GM21619 (cell line): ENCODE measurements at regions not wholly inside any gene's neighbourhood (a gene's known extent, or its start where the extent isn't known, plus 50 kb on each side); places are given as distances from the start of the nearest gene placed in this dataset.

Source experiments
- ATAC-seq: cut with Tn5 transposase; IDR thresholded peaks from one replicate; pipeline ENCODE4 v1.9.1; 2021; ENCODE audit not compliant: unreplicated experiment

DNA sequence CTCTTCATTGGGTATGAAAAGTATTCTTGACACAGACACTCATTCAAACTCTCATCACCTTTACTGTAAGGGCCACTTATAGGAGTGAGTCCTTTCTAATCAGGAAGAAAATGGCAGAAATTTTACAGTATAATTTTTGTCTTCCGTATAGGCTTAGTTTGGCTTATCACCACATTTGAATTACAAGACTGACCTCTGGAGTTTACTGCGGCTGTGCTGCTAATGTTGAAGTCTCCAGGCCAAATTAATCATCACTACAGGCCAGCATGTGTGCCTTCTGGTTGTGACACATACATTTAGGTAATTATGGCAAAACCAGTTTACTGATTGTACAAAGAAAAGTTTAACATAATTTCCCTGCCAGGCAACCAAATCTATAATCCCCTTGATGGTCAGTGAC, 753.6 kb upstream of the GCFC2 start:
- no peak for ATAC-seq

DNA sequence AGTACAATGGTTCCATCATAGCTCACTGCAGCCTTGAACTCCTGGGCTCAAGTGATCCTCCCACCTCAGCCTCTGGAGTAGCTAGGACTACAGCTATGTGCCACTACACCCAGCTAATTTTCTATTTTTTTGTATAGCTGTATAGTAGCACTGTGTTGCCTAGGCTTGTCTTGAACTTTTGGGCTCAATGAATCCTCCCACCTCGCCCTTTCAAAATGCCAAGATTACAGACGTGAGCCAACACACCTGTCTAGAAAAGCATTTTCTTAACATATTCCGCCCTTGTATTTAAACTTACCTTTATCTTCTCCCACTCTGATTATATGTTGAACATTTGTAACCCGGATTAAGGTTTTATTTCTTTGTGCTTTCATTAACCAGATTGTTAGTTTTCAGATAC, 750.7 kb upstream of the GCFC2 start:
- no peak for ATAC-seq

DNA sequence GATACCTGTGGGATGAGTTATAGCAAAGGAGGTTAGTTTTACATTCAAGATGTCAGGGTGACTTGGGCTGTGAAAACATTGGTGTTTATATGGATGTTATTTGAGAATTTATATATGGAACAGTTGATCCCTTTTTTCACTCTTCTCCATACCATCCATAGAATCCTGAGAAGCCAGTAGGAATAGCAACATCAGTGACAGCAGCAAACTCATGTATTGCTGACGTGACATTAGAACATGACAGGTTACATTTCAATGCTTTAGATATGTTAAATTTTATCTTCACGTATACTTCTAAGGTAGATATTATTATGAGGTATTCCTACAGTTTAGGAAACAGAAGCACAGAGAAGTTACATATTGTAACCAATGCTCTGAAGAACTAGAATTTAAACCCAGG, 745.2 kb upstream of the GCFC2 start:
- ATAC-seq = no peak

DNA sequence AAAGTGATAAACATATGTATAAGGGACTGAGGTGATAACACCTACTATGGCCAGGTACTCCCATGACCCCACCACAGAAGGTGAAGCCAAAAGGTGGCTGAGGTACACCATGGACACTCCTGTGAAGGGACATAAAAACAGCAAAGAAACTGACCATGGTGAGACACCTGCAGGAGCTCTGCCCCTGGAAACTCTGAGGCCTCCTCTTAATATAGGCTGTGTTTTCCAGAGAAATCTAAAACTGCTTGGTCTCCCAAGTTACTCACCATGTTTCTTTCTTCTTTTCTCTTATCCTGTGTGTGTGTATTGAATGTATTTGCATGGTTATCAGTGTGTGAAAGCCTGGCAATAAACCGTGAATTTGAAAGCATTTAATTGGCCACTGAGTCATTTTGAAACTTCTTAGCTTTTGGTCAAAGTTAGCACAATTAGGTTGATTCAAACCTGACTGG, 739.3 kb upstream of the GCFC2 start:
- ATAC-seq = no peak

DNA sequence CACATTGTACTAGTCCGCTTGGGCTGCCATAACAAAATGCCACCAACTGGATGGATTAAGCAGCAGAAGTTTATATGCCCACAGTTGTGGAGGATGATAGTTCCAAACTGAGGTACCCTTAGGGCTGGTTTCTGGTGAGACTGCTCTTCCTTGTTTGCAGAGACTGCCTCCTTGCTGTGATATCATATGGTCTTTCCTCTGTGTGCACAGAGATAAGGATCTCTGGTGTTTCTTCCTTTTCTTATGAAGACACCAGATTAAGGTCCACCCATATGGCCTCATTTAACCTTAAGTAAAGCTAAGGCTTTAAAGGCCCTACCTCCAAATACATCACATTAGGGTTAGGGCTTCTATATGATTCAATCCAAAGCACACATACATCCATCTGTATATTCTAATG, 738.2 kb upstream of the GCFC2 start:
- ATAC-seq = no peak

DNA sequence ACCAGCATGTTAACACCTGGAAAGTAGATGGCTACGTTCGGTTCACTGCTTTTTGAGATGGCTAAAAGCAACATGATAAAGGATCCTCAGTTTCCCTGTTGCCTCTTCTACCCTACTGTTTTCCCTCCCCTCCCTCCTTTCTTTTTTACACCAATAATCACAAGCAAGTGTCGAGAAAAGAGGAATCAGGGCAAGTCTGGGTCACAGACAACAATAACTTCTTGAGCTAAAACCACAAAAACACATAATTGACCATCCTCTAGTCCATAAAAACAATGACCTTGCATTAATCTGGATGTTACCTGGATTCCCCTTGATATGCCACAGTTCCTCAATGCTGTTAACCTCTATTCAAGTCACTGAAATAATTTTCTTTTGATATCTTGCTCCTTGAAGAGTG, 736.6 kb upstream of the GCFC2 start:
- ATAC-seq = no peak

DNA sequence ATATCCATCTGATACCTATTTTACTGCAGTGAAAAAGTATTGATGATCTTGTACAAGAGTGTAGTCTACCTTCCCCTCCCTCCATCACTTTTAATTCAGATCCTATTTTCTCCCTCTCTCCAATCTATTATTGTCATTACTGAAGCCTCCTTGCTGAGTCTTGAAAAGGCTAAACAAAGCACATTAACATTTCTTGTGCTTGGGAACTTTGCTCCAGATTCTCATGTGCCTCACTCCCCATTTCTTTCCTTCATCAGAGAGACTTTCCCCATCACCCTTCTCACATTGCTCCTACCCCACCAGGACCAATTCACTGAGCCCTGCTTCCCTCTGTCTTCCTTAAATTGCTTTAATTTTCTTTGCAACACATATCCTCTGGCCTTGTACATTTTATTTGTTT, 736.2 kb upstream of the GCFC2 start:
- ATAC-seq = no peak

DNA sequence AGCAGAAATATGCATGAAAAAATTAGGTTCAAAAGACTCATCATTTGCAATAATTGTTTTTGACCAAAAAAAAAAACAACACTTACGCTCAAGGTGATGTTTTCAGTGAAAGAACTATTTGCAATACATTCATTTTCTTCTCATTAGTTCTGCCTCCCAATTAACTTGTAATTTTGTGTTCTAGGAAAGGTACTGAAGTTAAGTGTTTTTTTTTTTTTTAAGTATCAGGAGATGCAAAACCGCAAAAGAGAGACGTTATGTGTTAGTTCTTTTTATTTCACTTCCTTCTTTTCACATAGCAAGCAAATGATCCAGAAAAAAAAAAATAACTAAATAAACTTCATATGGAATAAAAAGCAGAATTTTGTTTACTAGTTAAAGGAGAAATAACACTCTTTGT, 735.2 kb upstream of the GCFC2 start:
- no peak for ATAC-seq

DNA sequence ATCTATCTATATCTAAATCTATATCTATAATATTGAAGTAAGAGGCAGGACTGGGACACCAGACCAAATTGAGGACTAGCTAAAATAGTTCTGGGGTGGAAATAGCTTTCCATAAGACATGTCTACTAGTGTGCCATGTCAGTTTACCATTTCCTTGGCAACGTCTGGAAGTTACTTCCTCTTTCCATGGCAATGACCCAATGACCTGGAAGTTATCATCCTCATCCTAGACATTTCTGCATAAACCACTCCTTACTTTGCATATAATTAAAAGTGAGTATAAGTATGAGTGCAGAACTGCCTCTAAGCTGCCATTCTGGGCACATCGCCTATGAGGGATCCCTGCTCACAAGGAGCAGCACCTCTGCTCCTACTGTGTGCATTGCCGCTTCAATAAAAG, 734.0 kb upstream of the GCFC2 start:
- ATAC-seq = no peak

DNA sequence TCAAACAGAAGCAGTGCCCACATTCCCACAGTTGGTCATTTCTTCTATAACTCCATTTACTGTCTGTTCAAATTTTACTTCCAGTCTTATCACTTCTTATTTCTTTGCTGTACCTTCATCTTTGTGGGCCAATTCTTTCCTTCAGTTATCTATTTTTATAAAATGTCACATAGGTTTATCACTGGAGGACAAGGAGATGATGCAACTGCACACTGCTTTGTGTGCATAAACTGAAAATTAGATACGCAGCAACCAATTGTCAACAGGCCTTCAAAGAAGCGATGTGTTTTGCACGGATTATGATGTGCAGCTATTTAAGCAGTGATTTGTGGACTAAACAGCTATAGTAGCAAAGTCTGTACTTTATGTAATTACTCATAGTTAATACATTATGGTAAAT, 726.8 kb upstream of the GCFC2 start:
- ATAC-seq = no peak

DNA sequence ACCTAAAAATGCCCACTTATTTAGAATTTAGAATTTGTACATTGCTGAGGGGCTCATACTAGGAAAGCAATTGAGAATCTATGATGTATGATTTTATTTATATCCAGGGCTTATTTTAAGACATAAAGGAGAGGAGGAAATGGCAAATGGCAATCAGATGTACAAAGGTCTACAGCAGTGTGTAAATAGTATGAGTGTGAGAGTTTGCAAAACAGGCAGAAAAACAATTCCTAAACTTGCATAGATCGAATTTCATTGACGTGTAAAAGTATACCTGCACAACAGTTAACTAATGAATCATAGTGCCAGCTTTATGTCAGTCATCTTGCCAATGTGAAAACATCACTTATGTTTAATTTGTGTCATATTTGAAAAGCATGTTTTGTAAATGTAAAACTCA, 718.7 kb upstream of the GCFC2 start:
- no peak for ATAC-seq

DNA sequence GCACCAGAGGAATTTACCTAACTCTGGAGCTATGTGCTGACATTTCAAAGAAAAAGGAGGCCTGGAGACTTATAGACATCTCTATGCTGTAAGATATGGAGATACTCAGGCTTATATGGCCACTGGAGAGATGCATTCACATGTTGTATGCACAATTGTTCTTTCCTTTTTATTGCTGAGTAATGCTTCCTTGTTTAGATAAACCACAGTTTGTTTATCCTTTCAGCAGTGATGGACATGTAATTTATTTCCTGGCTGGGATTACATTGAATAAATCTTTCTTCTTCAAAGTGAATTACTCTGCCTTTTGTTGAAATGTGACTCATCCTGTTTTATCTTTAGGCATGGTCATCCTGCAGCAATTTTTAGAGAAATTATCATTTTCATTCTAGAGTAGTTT, 716.7 kb upstream of the GCFC2 start:
- no peak for ATAC-seq

DNA sequence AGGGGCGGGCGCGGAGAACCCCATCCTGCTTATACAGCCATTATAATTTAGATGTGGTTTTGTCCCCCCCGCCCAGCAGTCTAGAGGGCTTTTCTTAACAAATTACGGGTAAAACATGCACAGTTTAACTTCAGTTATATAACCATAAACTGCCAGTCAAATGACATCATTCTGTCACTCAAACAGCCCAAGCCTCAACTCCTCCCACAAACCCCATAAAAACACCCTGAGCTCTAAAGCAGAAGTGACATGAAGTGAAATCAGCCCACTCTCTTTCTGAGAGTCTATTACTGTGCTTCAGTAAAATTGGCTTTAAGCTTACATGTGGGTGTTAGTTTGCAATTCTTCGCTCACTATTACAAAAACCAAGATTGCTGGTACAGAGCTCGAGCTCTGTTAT, 705.1 kb upstream of the GCFC2 start:
- no peak for ATAC-seq

DNA sequence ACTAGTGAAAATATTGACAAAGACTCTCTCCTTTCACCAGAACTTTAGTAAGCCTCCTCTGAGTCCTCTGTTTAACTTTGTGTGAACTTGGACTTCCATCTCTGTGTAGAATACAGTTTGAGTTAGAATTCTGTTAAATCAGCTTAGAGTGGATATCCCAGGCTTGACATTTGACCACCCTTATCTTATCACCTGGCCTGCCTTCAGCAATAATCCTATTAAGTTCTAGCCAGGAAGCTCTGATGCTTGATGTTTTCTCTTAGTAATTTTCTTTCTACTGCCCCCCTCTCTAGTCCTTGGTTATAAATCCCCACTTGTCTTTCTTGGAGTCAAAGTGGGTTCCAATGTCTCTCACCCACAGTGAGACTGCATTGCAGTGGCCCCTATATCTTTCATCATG, 702.7 kb upstream of the GCFC2 start:
- no peak for ATAC-seq

DNA sequence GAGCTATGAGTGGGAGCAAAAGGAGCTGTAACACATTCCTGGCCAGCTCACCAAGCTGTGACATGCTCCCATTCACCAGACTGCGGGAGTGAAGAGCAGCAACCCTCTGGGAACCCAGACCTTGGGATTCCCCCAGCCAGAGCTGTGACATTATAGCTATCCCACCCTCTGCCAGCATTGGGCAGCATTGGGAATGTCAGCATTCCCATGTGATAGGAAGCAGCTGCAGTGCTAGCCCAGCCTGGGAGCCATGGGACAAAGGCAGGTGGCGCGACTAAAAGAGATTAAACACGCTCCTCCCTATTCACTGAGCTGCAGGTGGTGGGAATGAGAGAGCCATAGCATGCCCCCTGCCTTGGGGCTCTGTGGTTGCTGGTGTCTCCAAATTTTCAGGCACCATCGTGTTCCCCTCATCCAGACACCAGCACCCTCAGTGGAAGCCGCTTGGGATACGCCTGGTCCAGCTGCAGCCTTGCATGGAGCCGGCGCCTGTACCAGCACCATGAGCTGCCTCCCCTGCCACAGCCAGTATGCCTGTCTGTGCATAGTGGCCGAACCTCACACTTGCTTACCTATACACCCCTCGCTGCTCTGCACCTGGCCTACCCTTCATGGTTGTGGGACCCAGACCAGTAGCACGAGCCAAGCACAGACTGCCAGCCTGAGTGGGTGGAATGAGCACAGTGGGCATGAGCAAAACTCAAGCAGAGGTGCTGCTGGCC, 695.6 kb upstream of the GCFC2 start:
- no peak for ATAC-seq

DNA sequence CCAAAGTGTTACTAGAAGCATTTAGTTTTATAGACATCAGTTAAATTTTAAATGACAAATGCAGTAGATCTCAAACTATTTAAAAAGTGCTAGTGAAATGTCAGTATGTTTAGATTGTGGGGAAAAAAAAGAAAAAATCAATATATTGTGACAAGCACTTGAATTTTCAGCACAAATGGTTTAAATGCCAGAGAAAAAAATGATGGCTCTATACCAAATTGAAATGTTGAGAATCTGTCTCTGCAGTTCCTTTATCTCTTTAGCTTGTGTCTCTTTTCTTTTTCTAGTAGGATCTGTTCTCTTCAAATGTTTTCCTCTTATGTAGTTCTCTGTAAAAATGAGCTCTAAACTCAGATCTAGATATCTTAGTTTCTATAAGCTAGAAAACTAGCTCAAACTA, 682.6 kb upstream of the GCFC2 start:
- ATAC-seq = no peak

DNA sequence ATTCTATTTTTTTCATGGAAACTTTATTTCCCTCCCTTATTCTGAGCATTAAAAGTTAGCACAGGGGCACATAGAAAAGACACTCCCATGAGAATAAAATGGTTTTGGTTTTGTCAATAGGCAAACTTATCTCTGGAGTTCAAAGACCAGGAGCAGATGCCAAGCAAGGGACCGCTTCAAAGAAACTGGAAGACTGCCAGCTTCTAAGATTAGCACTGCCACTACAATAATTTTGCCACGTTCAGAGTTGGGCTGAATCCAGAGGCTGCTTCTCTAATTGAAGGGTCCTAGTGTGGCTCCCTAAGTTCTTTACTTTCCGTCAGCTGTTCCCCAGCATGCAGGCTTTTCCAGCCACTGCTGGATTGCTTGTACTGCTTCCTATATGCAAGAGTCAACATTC, 681.0 kb upstream of the GCFC2 start:
- no peak for ATAC-seq

DNA sequence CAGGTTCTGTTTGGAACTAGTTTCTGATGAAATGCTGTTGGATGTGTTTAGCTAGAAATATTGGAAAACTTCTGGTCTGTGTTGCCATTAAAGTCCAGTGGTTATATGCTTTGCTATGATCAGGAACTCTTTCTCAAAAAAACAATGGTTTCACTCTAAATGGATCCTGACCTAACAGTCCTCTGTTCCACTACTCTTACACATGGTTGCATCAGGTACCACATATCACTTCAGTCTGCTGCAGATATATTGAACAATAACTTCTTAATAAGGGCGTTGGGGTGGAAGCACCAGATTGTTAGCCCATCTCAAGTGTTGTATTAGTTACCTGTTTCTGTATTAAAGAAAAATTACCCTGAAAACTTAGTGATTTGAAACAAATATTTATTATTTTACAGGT, 676.6 kb upstream of the GCFC2 start:
- ATAC-seq = no peak

DNA sequence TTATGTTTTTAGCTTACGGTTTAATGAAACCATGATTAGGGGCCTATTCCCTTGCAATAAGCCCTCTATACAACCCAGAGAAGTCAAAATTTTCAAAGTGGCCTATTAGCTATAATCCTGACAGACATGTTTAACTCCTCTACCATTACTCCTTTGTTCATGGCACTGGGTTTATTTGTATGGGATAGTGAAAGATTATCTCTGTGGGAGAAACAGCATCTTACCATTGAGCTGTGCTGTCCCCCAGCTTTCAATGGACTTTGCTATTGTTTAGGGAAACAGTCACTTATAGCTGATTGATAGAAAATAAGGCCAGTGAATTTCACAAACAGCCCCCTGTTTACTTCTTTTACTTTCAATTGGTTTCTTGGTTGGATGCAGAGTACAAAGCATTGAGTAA, 675.2 kb upstream of the GCFC2 start:
- no peak for ATAC-seq

DNA sequence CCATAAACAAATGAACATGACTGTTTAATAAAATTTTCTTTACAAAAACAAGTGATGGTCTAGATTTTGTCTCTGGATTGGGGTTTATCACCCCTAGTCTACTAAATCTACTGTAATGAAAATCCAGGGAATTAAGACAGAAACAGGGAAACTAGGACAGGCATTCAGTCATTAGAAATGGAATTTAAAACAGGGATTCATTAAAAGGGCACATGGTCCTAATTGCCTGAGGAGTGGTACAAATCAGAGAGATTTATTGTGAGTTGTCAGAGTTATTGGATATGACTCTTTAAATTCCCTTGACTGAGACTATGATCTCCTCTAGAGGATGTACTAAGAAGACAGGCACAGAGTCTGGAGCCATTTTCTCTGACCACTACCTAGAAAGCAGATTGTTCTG, 670.9 kb upstream of the GCFC2 start:
- no peak for ATAC-seq

DNA sequence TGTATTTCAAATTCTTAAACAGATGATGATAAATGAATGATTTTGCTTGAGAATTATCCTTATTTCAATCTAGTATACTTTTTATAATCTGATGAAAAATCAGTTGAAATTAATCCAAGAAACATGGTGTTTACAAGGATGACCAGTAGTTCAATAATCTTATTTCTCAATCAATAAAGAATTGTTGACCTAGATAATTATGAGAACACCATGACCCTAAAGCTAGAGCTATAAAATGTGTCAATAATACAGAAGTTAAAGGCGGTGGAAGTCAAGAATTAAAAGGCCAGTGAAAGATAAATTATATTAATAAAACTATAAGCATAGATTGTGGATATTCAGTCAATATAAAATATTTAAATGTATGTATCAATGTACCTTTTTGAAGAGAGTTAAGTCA, 667.4 kb upstream of the GCFC2 start:
- ATAC-seq = no peak

DNA sequence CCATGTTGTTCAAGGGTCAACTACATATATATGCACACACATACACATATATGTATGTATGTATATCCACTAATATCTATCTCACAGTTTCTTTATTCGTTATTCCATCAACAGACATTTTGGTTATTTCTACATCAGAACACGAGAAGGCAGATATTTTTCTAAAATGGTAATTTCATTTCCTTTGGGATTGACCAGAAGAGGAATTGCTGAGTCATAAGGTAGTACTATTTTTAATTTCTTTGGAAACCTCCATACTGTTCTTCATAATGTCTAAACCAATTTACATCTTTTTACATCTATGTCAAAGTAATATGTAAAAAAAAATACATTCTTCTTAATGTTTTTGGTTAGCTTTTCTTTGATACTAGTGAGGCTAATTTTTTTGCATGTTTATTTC, 630.7 kb upstream of the GCFC2 start:
- no peak for ATAC-seq

DNA sequence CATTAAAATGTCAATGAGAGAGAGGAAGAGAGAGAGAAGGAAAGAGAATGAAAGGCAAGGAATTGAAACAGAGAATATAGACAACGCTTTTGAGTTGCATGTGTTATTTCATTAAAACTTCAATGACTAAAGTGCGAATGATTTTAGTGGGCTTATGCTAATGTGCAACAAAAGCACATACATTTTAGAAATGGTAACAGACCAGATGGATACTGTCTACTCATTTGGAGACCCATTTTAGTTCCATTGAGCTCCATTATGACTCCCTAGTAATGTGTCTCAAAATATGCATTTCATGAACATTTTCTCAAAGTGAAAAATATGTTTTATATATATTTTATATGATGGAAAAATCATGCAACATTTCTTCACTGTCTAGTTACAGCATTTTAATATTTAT, 622.2 kb upstream of the GCFC2 start:
- no peak for ATAC-seq

DNA sequence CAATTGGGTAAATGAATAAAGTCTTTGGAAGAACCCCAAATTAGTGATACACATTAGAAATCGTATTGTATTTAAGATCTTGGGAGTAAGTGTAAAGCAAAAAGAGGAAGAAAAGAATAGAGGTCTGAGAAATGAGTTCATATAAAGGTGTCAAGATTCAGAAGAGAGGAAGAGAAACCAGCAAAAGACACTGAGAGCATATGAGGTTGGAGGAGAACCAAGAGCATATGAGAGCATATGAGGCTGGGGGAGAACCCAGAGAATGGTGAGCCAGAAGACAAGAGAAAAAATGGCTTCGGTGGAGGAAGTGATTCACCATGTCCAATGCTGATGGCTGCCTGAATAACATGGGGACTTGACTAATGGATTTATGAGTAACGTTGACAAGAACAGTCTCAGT, 620.1 kb upstream of the GCFC2 start:
- ATAC-seq = no peak
